SK-N-SH (cell line): ENCODE measurements at regions not wholly inside any gene's neighbourhood (a gene's known extent, or its start where the extent isn't known, plus 50 kb on each side); places are given as distances from the start of the nearest gene placed in this dataset.

Source experiments
- CTCF ChIA-PET: fragments of 300-600, 350-600 bp; formaldehyde crosslinking; extraction: SDS; loops from one replicate; lab custom pipeline; 2021; lab: Yijun Ruan, JAX
- POLR2A ChIA-PET: fragments of 350-600 bp; sonication (Branson Sonifier 250); formaldehyde crosslinking; extraction: SDS; loops from one replicate; lab custom pipeline; 2020; ENCODE audit warnings: antibody characterized with exemption, inconsistent platforms; lab: Yijun Ruan, JAX
- DNase-seq: peaks from one replicate; pipeline ENCODE4 v3.0.0; 2012
- H2AFZ ChIP-seq: fragments of 200-600 bp; sonication (generic); 2 replicates; pipeline ENCODE4 v1.8.1; 2016; ENCODE audit warnings: antibody characterized with exemption, mild to moderate bottlenecking, low read depth
- H3F3A ChIP-seq: fragments of 200-600 bp; sonication (generic); replicated peaks from 2 replicates; pipeline ENCODE3; 2016; ENCODE audit warnings: antibody characterized with exemption, mild to moderate bottlenecking; ENCODE audit not compliant: insufficient read depth
- H3K27ac ChIP-seq, 2 experiments: fragments of 200-500 bp in 1 of 2; fragments of 200-600 bp in 1 of 2; sonication (Bioruptor generic) in 1 of 2; sonication (generic), shearing (Covaris generic) in 1 of 2; 2 replicates each; pipeline versions ENCODE4 v1.5.1 to v1.6.1; 2014 to 2016; ENCODE audit warnings: low read depth in 2 of 2, inconsistent platforms in 1 of 2, low read length in 1 of 2, mild to moderate bottlenecking in 1 of 2, mixed read lengths in 1 of 2
- H3K27me3 ChIP-seq: fragments of 200-600 bp; sonication (generic), shearing (Covaris generic); 2 replicates; pipeline ENCODE4 v1.6.1; 2016; ENCODE audit warnings: mixed run types; ENCODE audit not compliant: insufficient read depth
- H3K36me3 ChIP-seq, 2 experiments: fragments of 200-500 bp in 1 of 2; fragments of 200-600 bp in 1 of 2; sonication (Bioruptor generic) in 1 of 2; sonication (generic) in 1 of 2; replicated peaks in 1 of 2; 2 replicates each; pipeline versions ENCODE3 to v1.5.1; 2014 to 2016; ENCODE audit warnings: low read length in 1 of 2, mild to moderate bottlenecking in 1 of 2; ENCODE audit not compliant: insufficient read depth in 2 of 2, control insufficient read depth in 1 of 2
- H3K4me1 ChIP-seq, 2 experiments: fragments of 200-500 bp in 1 of 2; fragments of 200-600 bp in 1 of 2; sonication (Bioruptor generic) in 1 of 2; sonication (generic), shearing (Covaris generic) in 1 of 2; 2 replicates each; pipeline versions ENCODE4 v1.5.1 to v1.6.1; 2014 to 2016; ENCODE audit warnings: low read depth in 1 of 2, low read length in 1 of 2, mixed run types in 1 of 2; ENCODE audit not compliant: insufficient read depth in 2 of 2, control insufficient read depth in 1 of 2
- H3K4me2 ChIP-seq: fragments of 200-600 bp; sonication (generic), shearing (Covaris generic); 2 replicates; pipeline ENCODE4 v1.6.1; 2017; ENCODE audit warnings: mixed run types
- H3K4me3 ChIP-seq, 2 experiments: fragments of 200-500 bp in 1 of 2; fragments of 200-600 bp in 1 of 2; sonication (Bioruptor generic) in 1 of 2; sonication (generic), shearing (Covaris generic) in 1 of 2; 2 replicates each; pipeline versions ENCODE4 v1.5.1 to v1.8.1; 2014 to 2016; ENCODE audit warnings: low read depth in 2 of 2, inconsistent platforms in 1 of 2, low read length in 1 of 2, mild to moderate bottlenecking in 1 of 2, mixed read lengths in 1 of 2, moderate library complexity in 1 of 2
- H3K79me2 ChIP-seq: fragments of 200-600 bp; sonication (generic); 2 replicates; pipeline ENCODE4 v1.8.1; 2017; ENCODE audit warnings: mild to moderate bottlenecking; ENCODE audit not compliant: insufficient read depth
- H3K9ac ChIP-seq: fragments of 200-600 bp; sonication (generic); 2 replicates; pipeline ENCODE4 v1.6.1; 2017; ENCODE audit warnings: mixed run types
- H3K9me2 ChIP-seq: fragments of 200-600 bp; sonication (generic); 2 replicates; pipeline ENCODE4 v1.6.1; 2017; ENCODE audit warnings: mixed run types
- H3K9me3 ChIP-seq: fragments of 200-600 bp; sonication (generic); 2 replicates; pipeline ENCODE4 v1.6.1; 2017; ENCODE audit warnings: mixed run types, mild to moderate bottlenecking, moderate library complexity
- H4K20me1 ChIP-seq: fragments of 200-600 bp; sonication (generic); 2 replicates; pipeline ENCODE4 v1.6.1; 2017; ENCODE audit warnings: mild to moderate bottlenecking, mixed run types; ENCODE audit not compliant: insufficient read depth
- CHD2 ChIP-seq: fragments of 150-350 bp; IDR thresholded peaks from 2 replicates; pipeline ENCODE4 v1.6.1; 2018; ENCODE audit warnings: low read length; ENCODE audit not compliant: partially characterized antibody
- EP300 ChIP-seq, 2 experiments: IDR thresholded peaks; 2 replicates each; pipeline versions ENCODE4 v1.4.0 to v1.6.1; 2012; ENCODE audit warnings: borderline replicate concordance in 1 of 2, low read depth in 1 of 2, low read length in 1 of 2
- EZH2phosphoT487 ChIP-seq: fragments of 200-600 bp; sonication (generic); IDR thresholded peaks from 2 replicates; pipeline ENCODE4 v1.6.1; 2017; ENCODE audit warnings: low read depth, mixed run types, mild to moderate bottlenecking, antibody characterized with exemption, moderate library complexity, borderline replicate concordance
- FOXJ3 ChIP-seq: sonication (generic); formaldehyde crosslinking; IDR thresholded peaks from 2 replicates; pipeline ENCODE4 v1.5.1; 2020; ENCODE audit warnings: mild to moderate bottlenecking, missing genetic modification reagents
- GABPA ChIP-seq: IDR thresholded peaks from 2 replicates; pipeline ENCODE4 v1.4.0; 2012; ENCODE audit warnings: low read depth, mild to moderate bottlenecking
- GATA2 ChIP-seq: sonication (generic); formaldehyde crosslinking; IDR thresholded peaks from 2 replicates; pipeline ENCODE4 v1.5.0; 2020; ENCODE audit warnings: mild to moderate bottlenecking, missing genetic modification reagents
- MEF2A ChIP-seq: IDR thresholded peaks from 2 replicates; pipeline ENCODE4 v1.4.0; 2012; ENCODE audit warnings: low read depth, borderline replicate concordance
- NRF1 ChIP-seq: IDR thresholded peaks from 2 replicates; pipeline ENCODE4 v1.6.1; 2012; ENCODE audit warnings: low read depth, mild to moderate bottlenecking, low read length
- REST ChIP-seq: IDR thresholded peaks from 2 replicates; pipeline ENCODE4 v1.6.1; 2012; ENCODE audit warnings: mild to moderate bottlenecking, low read depth, low read length, moderate library complexity
- RFX5 ChIP-seq: IDR thresholded peaks from 2 replicates; pipeline ENCODE4 v1.6.1; 2012; ENCODE audit warnings: mild to moderate bottlenecking, improper control_type of control experiment, low read length
- RXRA ChIP-seq: IDR thresholded peaks from 2 replicates; pipeline ENCODE4 v1.4.0; 2012; ENCODE audit warnings: low read depth, mild to moderate bottlenecking, borderline replicate concordance
- SIN3A ChIP-seq: IDR thresholded peaks from 2 replicates; pipeline ENCODE4 v1.6.1; 2012; ENCODE audit warnings: low read depth, mild to moderate bottlenecking, low read length, moderate library complexity, borderline replicate concordance
- SMC3 ChIP-seq: IDR thresholded peaks from 2 replicates; pipeline ENCODE4 v1.6.1; 2012; ENCODE audit warnings: low read depth, low read length, improper control_type of control experiment
- TAF1 ChIP-seq: IDR thresholded peaks from 2 replicates; pipeline ENCODE4 v1.6.1; 2012; ENCODE audit warnings: low read depth, mild to moderate bottlenecking, low read length, moderate library complexity, borderline replicate concordance
- TEAD4 ChIP-seq: IDR thresholded peaks from 2 replicates; pipeline ENCODE4 v1.4.0; 2012; ENCODE audit warnings: mild to moderate bottlenecking, borderline replicate concordance; ENCODE audit not compliant: insufficient read depth
- YY1 ChIP-seq: IDR thresholded peaks from 2 replicates; pipeline ENCODE4 v1.4.0; 2012; ENCODE audit warnings: low read depth, mild to moderate bottlenecking
- ZBTB33 ChIP-seq: IDR thresholded peaks from 2 replicates; pipeline ENCODE4 v1.4.0; 2012; ENCODE audit warnings: low read depth, borderline replicate concordance
- WGBS: methylation state at CpG from one replicate; pipeline ENCODE4 v1.1.6; 2017; ENCODE audit warnings: low lambda C conversion rate; 5-methylcytosine and 5-hydroxymethylcytosine counted together
- TF ChIP-seq, protein P1 (sequence below): fragments of 150-350 bp; IDR thresholded peaks from 2 replicates; pipeline ENCODE4 v1.6.1; 2016; ENCODE audit warnings: mild to moderate bottlenecking, low read depth, low read length
- TF ChIP-seq, protein P2 (sequence below): IDR thresholded peaks from 2 replicates; pipeline ENCODE4 v1.4.0; 2012; ENCODE audit warnings: low read depth, borderline replicate concordance

DNA sequence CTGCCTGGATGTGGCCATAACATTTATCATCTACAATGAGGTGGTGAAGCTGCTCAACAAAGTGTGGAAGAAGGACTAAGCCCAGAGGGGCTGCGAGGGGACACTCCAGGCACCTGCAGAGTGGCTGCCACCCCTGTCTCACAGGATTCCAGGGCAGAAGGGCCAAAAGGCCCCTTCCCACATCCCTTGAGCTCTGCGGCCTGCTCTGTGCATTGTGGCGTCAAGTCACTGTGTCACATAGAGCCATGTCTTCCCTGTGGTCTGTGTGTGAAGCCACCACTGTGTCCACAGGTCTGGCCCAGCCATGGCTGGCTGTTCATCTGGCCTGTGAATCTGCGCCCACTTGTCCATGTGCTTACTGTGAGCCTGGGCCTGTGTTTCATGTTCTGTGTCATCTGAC is 1714.6 kb downstream of the TP53TG3F start (continued):
- TF ChIP-seq ZBTB33 (no peak), GABPA (no peak)
- TF ChIP-seq, all 33 proteins: peak for 0

DNA sequence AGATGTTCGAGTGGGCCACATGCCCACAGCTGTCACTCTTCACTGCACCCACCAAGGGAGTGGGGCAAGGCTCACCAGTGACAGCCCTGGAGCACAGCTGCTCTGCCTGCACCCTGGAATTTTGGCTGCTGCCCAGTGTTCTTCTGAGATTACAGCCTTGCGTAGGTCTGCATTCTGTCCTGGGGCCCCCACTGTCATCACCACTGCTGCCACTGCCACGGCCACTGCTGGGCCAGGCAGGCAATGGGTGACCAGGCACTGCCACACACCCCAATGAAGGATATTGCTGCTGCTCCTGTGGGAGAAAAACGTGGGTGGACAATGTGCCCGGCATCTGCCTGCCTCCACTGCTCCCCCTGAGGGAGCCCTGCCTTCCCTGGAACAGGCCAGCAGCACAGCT is 1717.0 kb downstream of the TP53TG3F start:
- ChIA-PET CTCF (no interaction called here), POLR2A (no interaction called here)
- Histone ChIP-seq H3K9me2 (no peaks in the 10 kb centered on the region), H3F3A (no peaks in the 10 kb centered on the region), H3K4me1 (peaks cover 0 to 5% of the 10 kb centered on the region in 2 experiments; a peak in 1 of 4 replicates), H3K9me3 (no peaks in the 10 kb centered on the region), H2AFZ (no peak overlapping the region), H3K79me2 (no peaks in the 10 kb centered on the region), H3K27ac (no peak overlapping the region), H3K27me3 (no peaks in the 10 kb centered on the region; the same call in 1 of the 2 replicates), H3K9ac (no peak overlapping the region), H3K4me3 (no peak overlapping the region), H3K36me3 (no peaks in the 10 kb centered on the region), H3K4me2 (no peak overlapping the region), H4K20me1 (no peaks in the 10 kb centered on the region)
- no peak for TF ChIP-seq EZH2phosphoT487
- no peak for TF ChIP-seq RFX5
- TF ChIP-seq SMC3: no peak
- TF ChIP-seq EP300 (IDR thresholded peaks at IDR 0.05; ENCODE audit: borderline replicate concordance in 1 of 2, low read depth in 1 of 2, low read length in 1 of 2): no peak
- no peak for TF ChIP-seq SIN3A
- TF ChIP-seq GATA2 (CRISPR knock-in tag): no peak
- TF ChIP-seq, protein P1, sequence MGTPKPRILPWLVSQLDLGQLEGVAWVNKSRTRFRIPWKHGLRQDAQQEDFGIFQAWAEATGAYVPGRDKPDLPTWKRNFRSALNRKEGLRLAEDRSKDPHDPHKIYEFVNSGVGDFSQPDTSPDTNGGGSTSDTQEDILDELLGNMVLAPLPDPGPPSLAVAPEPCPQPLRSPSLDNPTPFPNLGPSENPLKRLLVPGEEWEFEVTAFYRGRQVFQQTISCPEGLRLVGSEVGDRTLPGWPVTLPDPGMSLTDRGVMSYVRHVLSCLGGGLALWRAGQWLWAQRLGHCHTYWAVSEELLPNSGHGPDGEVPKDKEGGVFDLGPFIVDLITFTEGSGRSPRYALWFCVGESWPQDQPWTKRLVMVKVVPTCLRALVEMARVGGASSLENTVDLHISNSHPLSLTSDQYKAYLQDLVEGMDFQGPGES: no peak
- TF ChIP-seq RXRA: no peak
- no peak for TF ChIP-seq MEF2A
- no peak for TF ChIP-seq GABPA
- no peak for TF ChIP-seq ZBTB33
- no peak for TF ChIP-seq NRF1
- no peak for TF ChIP-seq FOXJ3 (CRISPR knock-in tag)
- TF ChIP-seq, protein P2, sequence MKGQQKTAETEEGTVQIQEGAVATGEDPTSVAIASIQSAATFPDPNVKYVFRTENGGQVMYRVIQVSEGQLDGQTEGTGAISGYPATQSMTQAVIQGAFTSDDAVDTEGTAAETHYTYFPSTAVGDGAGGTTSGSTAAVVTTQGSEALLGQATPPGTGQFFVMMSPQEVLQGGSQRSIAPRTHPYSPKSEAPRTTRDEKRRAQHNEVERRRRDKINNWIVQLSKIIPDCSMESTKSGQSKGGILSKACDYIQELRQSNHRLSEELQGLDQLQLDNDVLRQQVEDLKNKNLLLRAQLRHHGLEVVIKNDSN: no peak
- no peak for TF ChIP-seq CHD2
- TF ChIP-seq TEAD4: no peak
- no peak for TF ChIP-seq YY1
- no peak for TF ChIP-seq REST
- TF ChIP-seq TAF1: no peak
- 6% methylated on average over 4 of the region's 5 CpGs for WGBS
- no peak for DNase-seq
